IPS DF 6.9 (cell line): ENCODE measurements at regions not wholly inside any gene's neighbourhood (a gene's known extent, or its start where the extent isn't known, plus 50 kb on each side); places are given as distances from the start of the nearest gene placed in this dataset.
"Not testable (repeated sequence)": the region's sequence is repeated elsewhere in the genome, so short reads cannot be mapped to it uniquely, and the experiment has no call there.

Experiments used
- DNase-seq: peaks from one replicate; pipeline ENCODE4 v3.0.0-alpha.2; 2013; ENCODE audit warnings: low read depth, low spot score
- H3K27ac ChIP-seq: one replicate; pipeline ENCODE4 v1.5.1; 2013; ENCODE audit warnings: low read length, control low read depth
- H3K27me3 ChIP-seq: 2 replicates; pipeline ENCODE4 v1.6.1; 2013; ENCODE audit warnings: mild to moderate bottlenecking, low read length; ENCODE audit not compliant: control insufficient read depth, insufficient read depth
- H3K36me3 ChIP-seq: 2 replicates; pipeline ENCODE4 v1.6.1; 2013; ENCODE audit warnings: low read length; ENCODE audit not compliant: control insufficient read depth, insufficient read depth
- H3K4me1 ChIP-seq: 2 replicates; pipeline ENCODE4 v1.6.1; 2013; ENCODE audit warnings: low read length; ENCODE audit not compliant: control insufficient read depth, insufficient read depth
- H3K4me3 ChIP-seq: 2 replicates; pipeline ENCODE4 v1.5.1; 2013; ENCODE audit warnings: mild to moderate bottlenecking, low read length
- H3K9me3 ChIP-seq: 2 replicates; pipeline ENCODE4 v1.6.1; 2013; ENCODE audit warnings: low read length, inconsistent platforms; ENCODE audit not compliant: control insufficient read depth, insufficient read depth
- WGBS: extraction: QIAGEN DNeasy Blood & Tissue Kit; methylation state at CpG from one replicate; pipeline ENCODE4 v1.1.7; 2013; ENCODE audit warnings: mixed read lengths, missing lambda C conversion rate; ENCODE audit not compliant: insufficient read length, insufficient coverage; 5-methylcytosine and 5-hydroxymethylcytosine counted together

GRCh38 chr10:25755874-25756273 lies 178.2 kb upstream of the MYO3A start:
- WGBS = no CpG with 5 or more reads among the region's 24 CpGs
- H3K9me3 ChIP-seq, H3K36me3 ChIP-seq, H3K4me3 ChIP-seq, DNase-seq, H3K27me3 ChIP-seq, H3K4me1 ChIP-seq, H3K27ac ChIP-seq: not testable (repeated sequence)

GRCh38 chr10:25756784-25757183 lies 177.2 kb upstream of the MYO3A start:
- no peaks in the 10 kb centered on the region for H3K4me1 ChIP-seq
- H3K9me3 ChIP-seq = no peaks in the 10 kb centered on the region
- H3K27ac ChIP-seq = no peak overlapping the region
- H3K36me3 ChIP-seq = no peaks in the 10 kb centered on the region
- H3K27me3 ChIP-seq = no peaks in the 10 kb centered on the region
- WGBS = no CpG with 5 or more reads among the region's 24 CpGs
- no peak overlapping the region for H3K4me3 ChIP-seq
- no peak for DNase-seq

GRCh38 chr10:25758041-25758457 lies 176.0 kb upstream of the MYO3A start:
- no peaks in the 10 kb centered on the region for H3K36me3 ChIP-seq
- no peaks in the 10 kb centered on the region for H3K4me1 ChIP-seq
- H3K27ac ChIP-seq = no peak overlapping the region
- no peak overlapping the region for H3K4me3 ChIP-seq
- H3K9me3 ChIP-seq = no peaks in the 10 kb centered on the region
- DNase-seq = no peak
- H3K27me3 ChIP-seq = no peaks in the 10 kb centered on the region

GRCh38 chr10:25758511-25758910 lies 175.5 kb upstream of the MYO3A start:
- no peaks in the 10 kb centered on the region for H3K4me1 ChIP-seq
- no peaks in the 10 kb centered on the region for H3K9me3 ChIP-seq
- H3K36me3 ChIP-seq = no peaks in the 10 kb centered on the region
- no peaks in the 10 kb centered on the region for H3K27me3 ChIP-seq
- DNase-seq = no peak
- WGBS = no CpG with 5 or more reads among the region's 1 CpG
- H3K4me3 ChIP-seq = no peak overlapping the region
- no peak overlapping the region for H3K27ac ChIP-seq

GRCh38 chr10:25761937-25762336 lies 172.1 kb upstream of the MYO3A start:
- WGBS = no CpG with 5 or more reads among the region's 4 CpGs
- H3K27ac ChIP-seq = no peak overlapping the region
- no peak overlapping the region for H3K4me3 ChIP-seq
- no peaks in the 10 kb centered on the region for H3K4me1 ChIP-seq
- H3K27me3 ChIP-seq = no peaks in the 10 kb centered on the region
- no peak for DNase-seq
- no peaks in the 10 kb centered on the region for H3K9me3 ChIP-seq
- no peaks in the 10 kb centered on the region for H3K36me3 ChIP-seq

GRCh38 chr10:25766213-25766612 lies 167.8 kb upstream of the MYO3A start:
- Histone ChIP-seq H3K4me3 (no peak overlapping the region), H3K4me1 (no peaks in the 10 kb centered on the region), H3K9me3 (no peaks in the 10 kb centered on the region), H3K27ac (no peak overlapping the region), H3K27me3 (no peaks in the 10 kb centered on the region), H3K36me3 (no peaks in the 10 kb centered on the region)
- no peak for DNase-seq
- WGBS = no CpG with 5 or more reads among the region's 2 CpGs

GRCh38 chr10:25766687-25767221 lies 167.3 kb upstream of the MYO3A start:
- Histone ChIP-seq H3K27ac (no peak overlapping the region), H3K4me3 (no peak overlapping the region), H3K9me3 (no peaks in the 10 kb centered on the region), H3K27me3 (no peaks in the 10 kb centered on the region), H3K4me1 (no peaks in the 10 kb centered on the region), H3K36me3 (no peaks in the 10 kb centered on the region)
- WGBS = no CpG with 5 or more reads among the region's 16 CpGs
- peak; percentile 76 for DNase-seq

GRCh38 chr10:25768167-25768566 lies 165.9 kb upstream of the MYO3A start:
- H3K4me3 ChIP-seq = no peak overlapping the region
- no peaks in the 10 kb centered on the region for H3K27me3 ChIP-seq
- H3K9me3 ChIP-seq = no peaks in the 10 kb centered on the region
- no peaks in the 10 kb centered on the region for H3K36me3 ChIP-seq
- WGBS = no CpG with 5 or more reads among the region's 3 CpGs
- no peak overlapping the region for H3K27ac ChIP-seq
- H3K4me1 ChIP-seq = no peaks in the 10 kb centered on the region
- DNase-seq = no peak

GRCh38 chr10:25778646-25779045 lies 155.4 kb upstream of the MYO3A start:
- DNase-seq = no peak
- WGBS = no CpG with 5 or more reads among the region's 5 CpGs
- no peaks in the 10 kb centered on the region for H3K9me3 ChIP-seq
- H3K27me3 ChIP-seq = no peaks in the 10 kb centered on the region
- no peaks in the 10 kb centered on the region for H3K4me1 ChIP-seq
- no peaks in the 10 kb centered on the region for H3K36me3 ChIP-seq
- H3K27ac ChIP-seq = no peak overlapping the region
- H3K4me3 ChIP-seq = no peak overlapping the region

- Histone ChIP-seq H3K27me3 (no peaks in the 10 kb centered on the region), H3K36me3 (no peaks in the 10 kb centered on the region), H3K4me3 (no peak overlapping the region), H3K27ac (no peak overlapping the region), H3K4me1 (no peaks in the 10 kb centered on the region), H3K9me3 (no peaks in the 10 kb centered on the region)
- no peak for DNase-seq
- no CpG with 5 or more reads among the region's 4 CpGs for WGBS
These were observed 147.9 kb upstream of the MYO3A start for GRCh38 chr10:25786161-25786560.

- Histone ChIP-seq H3K36me3 (no peaks in the 10 kb centered on the region), H3K4me3 (no peak overlapping the region), H3K9me3 (no peaks in the 10 kb centered on the region), H3K4me1 (no peaks in the 10 kb centered on the region), H3K27ac (no peak overlapping the region), H3K27me3 (no peaks in the 10 kb centered on the region)
- no peak for DNase-seq
- no CpG with 5 or more reads among the region's 3 CpGs for WGBS
These were observed 147.1 kb upstream of the MYO3A start for GRCh38 chr10:25786899-25787298.
